Upper lobe of left lung (tissue), 4 donors: ENCODE measurements at regions not wholly inside any gene's neighbourhood (a gene's known extent, or its start where the extent isn't known, plus 50 kb on each side); places are given as distances from the start of the nearest gene placed in this dataset.

Experiments used
- CTCF ChIP-seq, 6 experiments: fragments of 450-650 bp in 4 of 6; fragments of 200-600 bp in 2 of 6; sonication (generic) in 2 of 6; IDR thresholded peaks; one replicate each; pipeline ENCODE4 v1.5.1; 2016 to 2019; ENCODE audit warnings: antibody characterized with exemption in 6 of 6
- POLR2A ChIP-seq, 4 donors: fragments of 450-650 bp; IDR thresholded peaks; one replicate each; pipeline ENCODE4 v1.5.1; 2016 to 2017; ENCODE audit warnings: antibody characterized with exemption in 4 of 4, mild to moderate bottlenecking in 2 of 4

GRCh38 chr2:145155196-145155595 lies 635.3 kb upstream of the ZEB2 start:
- no peak for TF ChIP-seq CTCF (IDR thresholded peaks at IDR 0.05)
- TF ChIP-seq POLR2A (IDR thresholded peaks at IDR 0.05): no peak
